ENCODE measurements at regions not wholly inside any gene's neighbourhood (a gene's known extent, or its start where the extent isn't known, plus 50 kb on each side); places are given as distances from the start of the nearest gene placed in this dataset.
A peak's percentile ranks its signal among the peaks of the same experiment; 100 is the strongest.

DNA sequence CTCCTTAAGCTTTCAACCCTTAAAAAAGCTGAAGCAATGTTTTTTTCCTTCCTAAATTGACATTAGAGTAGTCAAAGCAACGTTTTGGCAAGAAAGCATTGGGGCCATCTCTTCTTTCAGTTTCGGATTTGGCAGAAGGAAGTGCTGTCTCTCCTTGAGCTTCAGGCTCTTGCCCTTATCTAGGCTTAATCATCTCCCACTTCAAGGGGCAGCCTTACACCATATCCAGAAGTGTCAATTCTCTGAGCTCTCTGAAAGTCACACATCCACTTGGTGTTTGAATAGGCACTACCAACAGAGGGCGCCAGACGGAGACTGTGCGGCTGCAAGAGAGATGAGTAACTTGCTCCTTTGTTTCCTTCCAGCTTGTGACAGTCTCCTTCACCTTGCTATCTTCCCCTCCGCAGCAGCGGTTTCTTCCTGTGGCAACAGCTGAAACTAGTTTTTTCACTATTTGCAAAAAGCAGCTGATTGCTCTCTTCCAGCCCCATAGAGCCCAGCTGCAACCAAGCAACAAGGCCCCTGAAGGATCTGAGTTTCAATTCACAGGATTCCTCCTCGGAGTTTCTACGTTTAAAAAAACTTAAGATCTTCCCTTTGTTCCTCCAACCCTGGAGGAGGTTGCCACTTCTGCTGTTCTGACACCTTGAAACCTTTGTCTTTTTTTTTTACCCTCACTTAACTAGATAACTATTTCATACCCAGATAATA is 147.0 kb upstream of the SLCO3A1 start:
- TF ChIP-seq EZH2phosphoT487 (IDR thresholded peaks at IDR 0.05; ENCODE audit: low read depth, severe bottlenecking, unreplicated experiment), result no peak
- TF ChIP-seq, protein P1, sequence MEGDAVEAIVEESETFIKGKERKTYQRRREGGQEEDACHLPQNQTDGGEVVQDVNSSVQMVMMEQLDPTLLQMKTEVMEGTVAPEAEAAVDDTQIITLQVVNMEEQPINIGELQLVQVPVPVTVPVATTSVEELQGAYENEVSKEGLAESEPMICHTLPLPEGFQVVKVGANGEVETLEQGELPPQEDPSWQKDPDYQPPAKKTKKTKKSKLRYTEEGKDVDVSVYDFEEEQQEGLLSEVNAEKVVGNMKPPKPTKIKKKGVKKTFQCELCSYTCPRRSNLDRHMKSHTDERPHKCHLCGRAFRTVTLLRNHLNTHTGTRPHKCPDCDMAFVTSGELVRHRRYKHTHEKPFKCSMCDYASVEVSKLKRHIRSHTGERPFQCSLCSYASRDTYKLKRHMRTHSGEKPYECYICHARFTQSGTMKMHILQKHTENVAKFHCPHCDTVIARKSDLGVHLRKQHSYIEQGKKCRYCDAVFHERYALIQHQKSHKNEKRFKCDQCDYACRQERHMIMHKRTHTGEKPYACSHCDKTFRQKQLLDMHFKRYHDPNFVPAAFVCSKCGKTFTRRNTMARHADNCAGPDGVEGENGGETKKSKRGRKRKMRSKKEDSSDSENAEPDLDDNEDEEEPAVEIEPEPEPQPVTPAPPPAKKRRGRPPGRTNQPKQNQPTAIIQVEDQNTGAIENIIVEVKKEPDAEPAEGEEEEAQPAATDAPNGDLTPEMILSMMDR (IDR thresholded peaks at IDR 0.05; ENCODE audit: poor library complexity), result peak; percentile 79
- TF ChIP-seq EZH2 (IDR thresholded peaks at IDR 0.05; ENCODE audit: borderline replicate concordance), result no peak
- no peak overlapping the region for H3K4me3 ChIP-seq
- WGBS (ENCODE audit: low lambda C conversion rate, missing lambda C conversion rate), result 21% methylated on average over 9 of the region's 9 CpGs
- H3K4me1 ChIP-seq (ENCODE audit: insufficient read depth), result no peaks in the 10 kb centered on the region
- no peaks in the 10 kb centered on the region for H3K27me3 ChIP-seq
- H3K36me3 ChIP-seq (replicated peaks; ENCODE audit: insufficient read depth, low read depth), result no peaks in the 10 kb centered on the region
- no peak overlapping the region for H2AFZ ChIP-seq
- no peak overlapping the region for H3K27ac ChIP-seq
- DNase-seq (ENCODE audit: low spot score), result peak; percentile 84
- H3K79me2 ChIP-seq, result no peaks in the 10 kb centered on the region
- H3K4me2 ChIP-seq, result peak overlapping the region; percentile 27
- no peaks in the 10 kb centered on the region for H3K9me3 ChIP-seq (ENCODE audit: low read depth)
- no peaks in the 10 kb centered on the region for H3K9me2 ChIP-seq (replicated peaks; ENCODE audit: insufficient read depth)
- no peaks in the 10 kb centered on the region for H4K20me1 ChIP-seq (ENCODE audit: insufficient read depth, poor library complexity, severe bottlenecking)

DNA sequence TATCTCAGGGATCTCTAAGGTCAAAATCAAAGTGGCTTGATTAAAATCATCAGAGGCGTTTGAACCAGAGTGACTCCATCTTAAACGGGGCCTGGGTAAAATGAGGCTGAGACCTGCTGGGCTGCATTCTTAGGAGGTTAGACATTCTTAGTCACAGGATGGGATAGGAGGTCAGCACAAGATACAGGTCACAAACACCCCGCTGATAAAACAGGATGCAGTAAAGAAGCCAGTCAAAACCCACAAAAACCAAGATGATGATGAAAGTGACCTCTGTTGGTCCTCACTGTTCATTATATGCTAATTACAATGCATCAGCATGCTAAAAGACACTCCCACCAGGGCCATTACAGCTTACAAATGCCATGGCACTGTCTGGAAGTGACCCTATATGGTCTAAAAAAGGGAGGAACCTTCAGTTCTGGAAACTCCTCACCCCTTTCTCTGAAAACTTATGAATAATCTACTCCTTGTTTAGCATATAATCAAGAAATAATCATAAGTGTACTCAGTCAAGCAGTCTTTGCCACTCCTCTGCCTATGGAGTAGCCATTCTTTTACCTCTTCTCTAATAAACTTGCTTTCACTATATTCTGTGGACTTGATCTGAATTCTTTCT is 143.3 kb upstream of the SLCO3A1 start:
- no peak overlapping the region for H3K27ac ChIP-seq
- H3K4me3 ChIP-seq, result no peak overlapping the region
- H3K4me1 ChIP-seq (ENCODE audit: insufficient read depth), result no peaks in the 10 kb centered on the region
- no peaks in the 10 kb centered on the region for H3K79me2 ChIP-seq
- TF ChIP-seq EZH2phosphoT487 (IDR thresholded peaks at IDR 0.05; ENCODE audit: low read depth, severe bottlenecking, unreplicated experiment), result no peak
- no peak for TF ChIP-seq EZH2 (IDR thresholded peaks at IDR 0.05; ENCODE audit: borderline replicate concordance)
- TF ChIP-seq, protein P1 (IDR thresholded peaks at IDR 0.05; ENCODE audit: poor library complexity), result no peak
- no peaks in the 10 kb centered on the region for H3K9me3 ChIP-seq (ENCODE audit: low read depth)
- DNase-seq (ENCODE audit: low spot score), result no peak
- peaks cover 21% of the 10 kb centered on the region for H3K27me3 ChIP-seq
- H4K20me1 ChIP-seq (ENCODE audit: insufficient read depth, poor library complexity, severe bottlenecking), result no peaks in the 10 kb centered on the region
- H3K9me2 ChIP-seq (replicated peaks; ENCODE audit: insufficient read depth), result no peaks in the 10 kb centered on the region
- WGBS (ENCODE audit: low lambda C conversion rate, missing lambda C conversion rate), result 48% methylated on average over 3 of the region's 3 CpGs
- H2AFZ ChIP-seq, result no peak overlapping the region
- no peaks in the 10 kb centered on the region for H3K36me3 ChIP-seq (replicated peaks; ENCODE audit: insufficient read depth, low read depth)
- no peak overlapping the region for H3K4me2 ChIP-seq

DNA sequence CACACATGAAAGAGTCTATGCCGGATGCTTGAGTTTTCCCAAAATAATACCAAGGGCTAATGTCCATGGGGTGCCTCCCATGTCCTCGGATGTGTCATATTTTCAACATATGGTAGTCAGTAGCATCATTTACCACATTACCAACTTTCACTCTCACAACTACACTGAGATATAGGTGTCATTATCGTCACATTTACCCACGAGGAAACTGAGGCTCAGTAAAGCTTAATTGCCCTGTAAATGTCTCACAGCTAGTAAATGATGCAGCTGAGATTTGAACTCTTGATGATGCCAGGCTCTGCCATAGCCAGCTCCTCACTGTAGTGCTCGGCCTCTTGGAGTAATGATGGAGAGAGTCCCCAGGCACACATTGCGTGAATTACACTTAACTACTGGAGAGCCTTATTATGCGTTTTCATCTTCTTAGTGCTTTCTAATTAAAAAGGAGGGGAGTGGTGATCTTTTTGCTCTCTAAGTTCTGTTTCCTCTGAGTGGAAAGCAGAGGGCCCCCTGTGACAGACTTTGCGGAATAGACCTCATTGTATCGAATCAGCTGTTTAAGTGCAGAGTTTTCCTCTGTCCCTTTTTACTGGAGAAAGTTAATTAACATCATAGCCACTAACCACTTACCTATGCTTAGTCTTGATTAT is 142.0 kb upstream of the SLCO3A1 start:
- H3K4me1 ChIP-seq (ENCODE audit: insufficient read depth), result no peaks in the 10 kb centered on the region
- no peaks in the 10 kb centered on the region for H3K36me3 ChIP-seq (replicated peaks; ENCODE audit: insufficient read depth, low read depth)
- H3K79me2 ChIP-seq, result no peaks in the 10 kb centered on the region
- peaks cover 26% of the 10 kb centered on the region for H3K27me3 ChIP-seq
- H3K9me3 ChIP-seq (ENCODE audit: low read depth), result no peaks in the 10 kb centered on the region
- TF ChIP-seq EZH2phosphoT487 (IDR thresholded peaks at IDR 0.05; ENCODE audit: low read depth, severe bottlenecking, unreplicated experiment) (no peak), EZH2 (IDR thresholded peaks at IDR 0.05; ENCODE audit: borderline replicate concordance) (no peak)
- H2AFZ ChIP-seq, result no peak overlapping the region
- H3K27ac ChIP-seq, result no peak overlapping the region
- H4K20me1 ChIP-seq (ENCODE audit: insufficient read depth, poor library complexity, severe bottlenecking), result no peaks in the 10 kb centered on the region
- H3K9me2 ChIP-seq (replicated peaks; ENCODE audit: insufficient read depth), result no peaks in the 10 kb centered on the region
- H3K4me2 ChIP-seq, result no peak overlapping the region
- H3K4me3 ChIP-seq, result no peak overlapping the region
- WGBS (ENCODE audit: low lambda C conversion rate, missing lambda C conversion rate), result 84% methylated on average over 9 of the region's 9 CpGs
- no peak for DNase-seq (ENCODE audit: low spot score)

DNA sequence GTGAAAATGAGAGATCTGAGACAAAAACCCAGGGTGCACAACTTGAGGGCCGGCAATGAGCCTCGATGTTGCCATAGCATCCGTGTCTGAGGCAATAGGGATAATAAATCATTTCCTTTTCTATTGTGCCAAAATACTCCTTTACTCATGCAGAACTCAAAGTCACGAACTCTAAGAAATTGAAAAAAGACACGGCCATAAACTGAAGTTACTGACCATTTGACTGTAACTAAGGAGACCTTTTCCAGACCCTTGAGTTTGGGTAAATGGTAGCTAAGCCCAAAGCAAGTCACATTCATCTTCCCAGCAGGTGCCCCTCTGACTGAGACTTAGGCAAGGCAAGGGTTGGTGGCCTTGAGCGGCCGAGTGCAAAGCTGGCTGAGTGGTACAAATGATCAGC is 141.2 kb upstream of the SLCO3A1 start:
- Histone ChIP-seq H4K20me1 (ENCODE audit: insufficient read depth, poor library complexity, severe bottlenecking) (no peaks in the 10 kb centered on the region), H3K4me2 (no peak overlapping the region), H3K4me1 (ENCODE audit: insufficient read depth) (no peaks in the 10 kb centered on the region), H3K79me2 (no peaks in the 10 kb centered on the region), H2AFZ (no peak overlapping the region), H3K9me3 (ENCODE audit: low read depth) (no peaks in the 10 kb centered on the region), H3K36me3 (replicated peaks; ENCODE audit: insufficient read depth, low read depth) (no peaks in the 10 kb centered on the region), H3K4me3 (no peak overlapping the region), H3K9me2 (replicated peaks; ENCODE audit: insufficient read depth) (no peaks in the 10 kb centered on the region), H3K27me3 (peaks cover 29% of the 10 kb centered on the region), H3K27ac (no peak overlapping the region)
- WGBS (ENCODE audit: low lambda C conversion rate, missing lambda C conversion rate), result 89% methylated on average over 7 of the region's 7 CpGs
- DNase-seq (ENCODE audit: low spot score), result no peak
- TF ChIP-seq, protein P1 (IDR thresholded peaks at IDR 0.05; ENCODE audit: poor library complexity), result no peak
- no peak for TF ChIP-seq EZH2phosphoT487 (IDR thresholded peaks at IDR 0.05; ENCODE audit: low read depth, severe bottlenecking, unreplicated experiment)
- TF ChIP-seq EZH2 (IDR thresholded peaks at IDR 0.05; ENCODE audit: borderline replicate concordance), result no peak

Measured in hepatocyte (in vitro differentiated cells).